ENCODE measurements at regions not wholly inside any gene's neighbourhood (a gene's known extent, or its start where the extent isn't known, plus 50 kb on each side); places are given as distances from the start of the nearest gene placed in this dataset.
"Not testable (repeated sequence)": the region's sequence is repeated elsewhere in the genome, so short reads cannot be mapped to it uniquely, and the experiment has no call there.

DNA sequence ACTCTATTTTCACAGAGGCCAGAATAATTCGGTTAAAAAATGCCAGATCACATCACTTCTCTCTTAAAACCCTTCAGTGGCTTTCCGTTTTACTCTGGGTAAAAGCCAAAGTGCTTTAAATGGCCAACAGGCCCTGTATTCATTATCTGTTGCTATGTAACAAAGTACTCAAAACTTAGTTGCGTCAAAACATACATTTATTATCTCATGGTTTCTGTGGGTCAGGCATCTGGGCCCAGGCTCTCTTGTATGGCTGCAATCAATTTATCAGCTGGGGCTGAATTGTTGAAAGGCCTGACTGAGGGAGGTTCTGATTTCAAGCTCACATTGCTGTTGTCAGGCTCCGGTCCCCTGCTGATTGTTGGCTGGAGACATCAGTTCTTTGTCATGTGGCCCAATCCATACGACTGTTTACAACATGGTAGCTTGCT lies 72.7 kb upstream of the H2AZ1 start:
- DNase-seq, result no peak

GRCh38 chr4:100019821-100020220 lies 69.7 kb upstream of the H2AZ1 start:
- DNase-seq, result no peak

DNA sequence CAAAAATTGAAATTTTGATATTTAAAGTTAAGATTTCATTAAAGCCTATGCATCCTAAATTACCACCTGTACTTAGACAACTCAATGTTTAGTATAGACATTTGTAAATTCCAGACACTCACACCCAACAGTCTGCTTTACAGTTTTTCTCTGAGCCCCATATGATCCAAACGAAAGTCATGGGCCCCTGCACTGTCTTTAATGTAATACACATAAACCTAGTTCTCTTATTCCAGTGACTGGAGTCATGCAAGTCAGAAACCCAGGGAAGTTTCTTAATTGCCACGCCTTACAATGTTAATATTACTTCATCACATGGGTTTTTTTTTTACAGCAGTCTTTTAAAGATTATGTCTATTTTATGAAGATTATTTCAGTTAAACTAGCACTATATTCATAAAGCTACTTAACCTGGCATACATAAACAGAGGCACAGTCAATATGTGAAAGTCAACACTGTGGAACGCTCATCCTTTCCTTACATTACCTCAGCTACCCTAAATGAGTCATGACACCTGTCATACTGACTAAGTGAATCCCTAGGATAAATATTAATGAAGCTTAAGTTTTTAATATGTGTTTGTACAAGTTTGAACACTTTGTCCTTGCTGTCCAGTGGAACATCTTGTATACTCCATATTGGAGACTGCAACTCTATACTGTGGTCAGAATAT lies 67.7 kb upstream of the H2AZ1 start:
- no peak for DNase-seq

GRCh38 chr4:100016191-100016590 lies 66.1 kb upstream of the H2AZ1 start:
- DNase-seq, result no peak

- DNase-seq, result no peak
Observed at GRCh38 chr4:100014616-100015015, 64.5 kb upstream of the H2AZ1 start.

DNA sequence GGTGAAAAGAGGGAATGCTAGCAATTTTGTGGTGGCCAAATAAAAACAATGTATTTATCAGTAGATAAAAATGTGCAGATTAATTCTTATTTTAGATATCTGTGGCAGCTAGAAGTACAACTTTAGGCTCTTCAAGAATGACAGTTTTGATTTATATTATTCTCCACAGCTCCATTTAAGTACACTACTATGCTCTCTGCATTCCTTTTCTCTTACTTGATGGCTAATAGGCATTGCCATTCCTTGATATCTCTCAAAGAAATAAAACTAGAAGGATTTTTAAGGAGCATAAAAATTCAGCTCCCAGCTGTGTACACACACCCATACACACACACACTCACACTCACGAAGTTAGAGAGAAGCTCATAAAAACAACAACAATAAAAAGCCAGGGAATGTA lies 59.4 kb upstream of the H2AZ1 start:
- DNase-seq, result no peak

DNA sequence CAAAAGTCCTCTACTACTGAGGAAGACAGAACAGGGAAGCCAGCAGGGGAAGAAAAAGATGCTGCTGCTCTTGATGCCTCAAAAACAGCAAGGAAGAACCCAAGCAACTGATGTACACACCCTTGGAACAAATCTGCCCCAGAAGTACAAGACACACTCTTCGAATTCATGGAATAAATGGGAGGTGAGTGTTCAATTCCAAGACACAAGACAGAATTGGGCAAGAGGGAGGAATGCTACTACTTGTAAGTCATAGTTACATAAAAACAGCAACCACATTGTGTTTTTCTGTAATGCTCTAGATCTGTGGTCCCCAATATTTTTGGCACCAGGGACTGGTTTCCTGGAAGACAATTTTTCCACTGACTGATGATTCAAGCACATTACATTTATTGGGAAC lies 58.0 kb upstream of the H2AZ1 start:
- no peak for DNase-seq

GRCh38 chr4:100006161-100006560 lies 56.1 kb upstream of the H2AZ1 start:
- DNase-seq, result not testable (repeated sequence)
